GM19240 (cell line): ENCODE measurements at regions not wholly inside any gene's neighbourhood (a gene's known extent, or its start where the extent isn't known, plus 50 kb on each side); places are given as distances from the start of the nearest gene placed in this dataset.
"Not testable (repeated sequence)": the region's sequence is repeated elsewhere in the genome, so short reads cannot be mapped to it uniquely, and the experiment has no call there.

Experiments
- DNase-seq: peaks from one replicate; pipeline ENCODE4 v3.0.0; 2011; ENCODE audit warnings: low spot score; ENCODE audit not compliant: insufficient read length

DNA sequence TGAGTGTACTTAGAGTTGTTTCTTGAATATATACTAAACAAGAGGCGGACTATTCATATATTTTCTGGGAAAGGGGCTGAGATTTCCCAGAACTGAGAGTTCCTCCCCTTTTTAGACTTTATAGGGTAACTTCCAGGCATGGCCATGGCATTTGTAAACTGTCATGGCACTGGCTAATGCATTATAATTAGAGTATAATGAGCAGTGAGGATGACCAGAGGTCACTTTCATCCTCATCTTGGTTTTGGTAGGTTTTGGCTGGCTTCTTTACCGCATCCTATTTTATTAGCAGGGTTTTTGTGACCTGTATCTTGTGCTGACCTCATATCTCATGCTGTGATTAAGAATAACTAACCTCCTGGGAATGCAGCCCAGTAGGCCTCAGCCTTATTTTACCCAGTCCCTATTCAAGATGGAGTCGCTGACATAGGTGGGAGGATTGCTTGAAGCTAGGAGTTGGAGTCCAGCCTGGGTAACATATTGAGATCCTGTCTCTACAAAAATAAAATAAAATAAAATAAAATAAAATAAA, 91.4 kb downstream of the MOBP start:
- DNase-seq = no peak

GRCh38 chr3:39559543-39559942, 92.1 kb downstream of the MOBP start:
- DNase-seq = no peak

- no peak for DNase-seq
These were observed 101.0 kb downstream of the MOBP start for GRCh38 chr3:39568508-39568907.

- no peak for DNase-seq
These were observed 101.6 kb downstream of the MOBP start for GRCh38 chr3:39569095-39569494.

- DNase-seq = no peak
These were observed 105.9 kb downstream of the MOBP start for GRCh38 chr3:39573392-39573791.

DNA sequence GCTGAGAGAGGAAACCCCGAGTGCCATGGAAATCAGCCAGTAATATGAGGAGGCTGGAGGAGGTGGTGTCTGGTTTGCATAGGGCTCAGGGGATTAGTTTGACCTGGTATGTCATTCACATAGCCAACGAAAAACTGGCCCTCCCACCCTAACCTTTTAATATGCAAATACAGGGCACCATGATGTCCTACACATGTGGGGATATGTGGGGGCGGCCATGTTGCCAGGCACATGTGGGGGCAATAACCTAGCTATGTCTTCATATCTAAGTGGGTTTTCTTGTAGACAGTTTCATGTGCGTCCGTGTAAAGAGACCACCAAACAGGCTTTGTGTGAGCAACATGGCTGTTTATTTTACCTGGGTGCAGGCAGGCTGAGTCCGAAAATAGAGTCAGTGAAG, 110.1 kb downstream of the MOBP start:
- DNase-seq = no peak

GRCh38 chr3:39586215-39586614, 118.7 kb downstream of the MOBP start:
- not testable (repeated sequence) for DNase-seq

- DNase-seq = no peak
These were observed 119.6 kb downstream of the MOBP start for GRCh38 chr3:39587113-39587512.

DNA sequence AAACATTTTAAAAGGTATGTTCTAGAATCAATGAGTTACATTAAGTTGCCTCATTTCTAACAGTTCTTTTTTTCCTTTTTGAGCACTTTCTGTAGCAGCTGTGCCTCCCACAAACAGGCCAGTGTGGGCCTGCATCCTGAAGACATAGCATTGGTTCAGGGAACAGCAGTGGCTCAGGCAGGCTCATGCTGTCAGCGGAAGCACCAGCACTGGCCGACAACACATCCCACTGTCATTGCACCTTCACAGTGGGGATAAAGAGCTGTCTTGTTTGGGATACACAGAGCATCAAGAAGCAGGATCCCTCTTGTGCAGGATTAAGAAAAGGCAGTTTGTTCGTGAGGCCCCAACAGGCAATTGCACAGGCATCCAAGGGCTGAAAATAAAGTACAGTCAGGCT, 123.3 kb downstream of the MOBP start:
- no peak for DNase-seq

DNA sequence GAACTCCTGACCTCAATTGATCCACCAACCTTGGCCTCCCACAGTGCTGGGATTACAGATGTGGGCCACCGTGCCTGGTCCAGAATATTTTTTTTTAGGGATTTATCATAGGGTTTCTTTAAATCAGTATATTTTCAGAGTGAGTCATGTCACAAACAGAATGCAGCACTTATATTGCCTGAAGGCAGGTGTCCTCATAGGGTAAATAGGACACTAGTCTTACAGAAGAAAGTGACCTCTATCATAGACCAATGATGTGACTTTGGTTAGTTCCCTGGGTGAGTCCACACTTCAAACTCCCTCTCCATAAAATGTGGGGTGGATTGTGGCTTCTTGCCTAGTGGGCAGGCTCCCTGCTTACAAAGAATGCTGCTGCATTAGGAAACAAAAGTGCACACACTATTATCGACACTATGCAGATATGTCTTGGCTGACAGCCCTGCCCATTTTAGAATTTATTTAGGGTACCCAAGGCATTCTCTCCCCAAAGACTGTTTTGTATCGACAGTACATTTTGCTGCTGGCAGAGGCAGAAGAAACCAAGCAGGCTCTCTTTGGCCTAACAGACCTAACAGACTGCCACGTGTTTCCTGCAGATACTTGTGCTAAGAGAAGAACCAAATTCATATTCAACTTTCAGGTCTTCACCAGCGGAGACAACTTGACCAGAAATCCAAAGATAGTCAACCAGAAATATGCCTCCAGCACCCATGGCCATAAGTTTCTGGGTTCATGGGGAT, 125.0 kb downstream of the MOBP start:
- no peak for DNase-seq

DNA sequence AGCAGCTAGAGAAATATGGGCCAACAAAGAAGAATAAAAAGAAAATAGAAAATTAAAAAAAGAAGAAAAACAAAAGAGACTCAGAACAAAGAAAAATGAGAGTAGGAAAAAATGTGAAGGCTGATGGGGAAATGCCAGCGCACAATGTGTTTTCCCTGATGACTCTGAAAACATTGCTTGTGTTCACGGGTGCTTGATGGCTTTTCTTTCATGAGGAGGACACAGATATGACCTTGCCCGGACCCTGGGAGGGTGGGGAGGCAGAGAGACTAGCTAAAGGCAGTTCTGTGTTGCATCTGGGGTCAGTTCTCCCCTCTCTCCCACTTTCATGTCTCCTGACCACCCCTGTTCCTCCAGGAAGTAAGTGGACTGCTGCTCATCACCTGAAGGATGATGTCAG, 125.9 kb downstream of the MOBP start:
- DNase-seq = no peak

DNA sequence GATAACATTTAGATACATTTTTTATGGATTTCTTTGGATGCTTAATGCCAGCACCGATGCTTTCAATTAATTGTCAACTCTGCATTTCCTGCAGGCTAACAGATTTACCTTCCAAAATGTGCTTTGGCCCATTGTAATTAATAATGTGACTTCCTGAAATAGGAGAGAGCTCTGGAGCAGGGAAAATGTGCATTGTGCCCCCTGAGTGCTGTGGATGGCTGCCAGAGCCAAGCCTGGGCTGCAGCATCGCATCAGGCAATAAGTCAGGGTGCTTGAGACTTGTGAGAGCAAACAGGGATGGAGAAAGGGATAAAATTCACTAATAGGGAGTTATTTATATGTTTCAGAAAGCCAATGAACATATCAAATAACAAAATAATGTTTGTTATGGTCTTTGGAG, 133.8 kb downstream of the MOBP start:
- DNase-seq = no peak

DNA sequence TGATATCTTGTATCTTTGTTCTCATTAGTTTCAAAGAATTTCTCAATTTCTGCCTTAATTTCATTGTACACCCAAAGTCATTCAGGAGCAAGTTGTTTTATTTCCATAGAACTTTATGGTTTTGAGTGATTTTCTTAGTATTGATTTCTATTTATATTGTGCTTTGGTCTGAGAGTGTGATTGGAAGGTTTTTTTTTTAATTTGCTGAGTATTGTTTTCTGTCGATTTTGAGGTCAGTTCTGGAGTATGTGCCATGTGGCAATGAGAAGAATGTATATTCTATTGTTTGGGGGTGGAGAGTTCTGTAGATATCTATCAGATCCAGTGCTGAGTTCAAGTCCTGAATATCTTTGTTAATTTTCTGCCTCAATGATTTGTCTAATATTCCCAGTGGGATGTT, 138.4 kb downstream of the MOBP start:
- DNase-seq = no peak

GRCh38 chr3:39626198-39626597, 158.7 kb downstream of the MOBP start:
- DNase-seq = no peak

- no peak for DNase-seq
These were observed 163.7 kb downstream of the MOBP start for GRCh38 chr3:39631136-39631535.

DNA sequence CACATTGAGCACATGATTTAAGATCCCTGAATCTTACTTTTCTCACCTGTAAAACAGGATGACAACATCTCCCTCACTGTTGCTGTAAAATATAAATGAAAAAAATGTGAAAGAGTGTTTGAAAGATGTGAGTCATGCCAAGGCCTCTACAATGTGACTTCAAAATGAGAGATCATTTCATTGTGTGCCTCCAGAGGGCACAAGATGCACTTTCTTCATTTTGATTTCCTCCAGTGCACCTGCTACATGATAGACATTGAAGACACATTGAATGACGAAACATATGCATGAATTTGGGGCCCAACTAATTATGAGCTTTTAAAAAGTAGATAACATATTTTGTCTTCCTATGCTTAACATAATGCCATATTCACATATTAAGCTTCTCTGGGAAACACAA, 170.3 kb downstream of the MOBP start:
- no peak for DNase-seq

GRCh38 chr3:39638301-39638700, 170.8 kb downstream of the MOBP start:
- DNase-seq = no peak

- DNase-seq = no peak
These were observed 169.8 kb upstream of the MYRIP start for GRCh38 chr3:39639344-39640236.

GRCh38 chr3:39641274-39641673, 168.1 kb upstream of the MYRIP start:
- DNase-seq = no peak

DNA sequence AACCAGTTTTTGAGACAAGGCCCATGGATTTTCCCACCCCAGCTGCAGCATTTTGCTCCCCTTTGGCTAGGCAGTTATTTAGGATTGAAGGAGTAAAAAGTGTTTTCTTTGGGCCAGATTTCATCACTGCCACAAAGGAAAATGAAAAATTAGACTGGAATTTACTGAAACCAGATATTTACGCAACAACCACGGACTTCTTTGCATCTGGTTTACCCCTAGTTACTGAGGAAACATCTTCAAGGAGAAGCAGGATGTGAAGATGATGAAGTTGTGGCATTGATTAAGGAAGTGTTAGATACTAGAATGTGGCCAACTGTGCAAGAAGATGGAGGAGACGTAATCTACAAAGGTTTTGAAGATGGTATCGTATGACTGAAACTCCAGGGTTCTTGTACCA, 165.2 kb upstream of the MYRIP start:
- no peak for DNase-seq

GRCh38 chr3:39651256-39651655, 158.2 kb upstream of the MYRIP start:
- not testable (repeated sequence) for DNase-seq

GRCh38 chr3:39651993-39652739, 157.2 kb upstream of the MYRIP start:
- no peak for DNase-seq
